ENCODE measurements at regions not wholly inside any gene's neighbourhood (a gene's known extent, or its start where the extent isn't known, plus 50 kb on each side); places are given as distances from the start of the nearest gene placed in this dataset.

- TF ChIP-seq EZH2 (IDR thresholded peaks at IDR 0.05; ENCODE audit: borderline replicate concordance, low read depth, low read length, severe bottlenecking) (no peak), CTCF (IDR thresholded peaks at IDR 0.05; ENCODE audit: borderline replicate concordance, extremely low read depth, low read length, poor library complexity, severe bottlenecking) (no peak)
Measured at GRCh38 chr17:79258041-79258440, 183.4 kb downstream of the ENGASE start.

Measured in DND-41 (cell line).